GM12878 (cell line): ENCODE measurements at regions not wholly inside any gene's neighbourhood (a gene's known extent, or its start where the extent isn't known, plus 50 kb on each side); places are given as distances from the start of the nearest gene placed in this dataset.

Experiments
- ATAC-seq: fragments of 200-7000 bp; cut with Tn5 transposase; 3 replicates; pipeline ENCODE4 v1.9.1; 2020; ENCODE audit warnings: mild to moderate bottlenecking, moderate library complexity
- BruUV-seq: library from RNA; stranded (reverse); fragments of 400-500 nt; replicated peaks from 2 replicates; lab custom pipeline; 2021; lab: Mats Ljungman, UMichigan
- CTCF ChIA-PET: fragments of 300-600 bp; sonication (Branson Sonifier 250); formaldehyde crosslinking; extraction: SDS; loops from one replicate; lab custom pipeline; 2021; ENCODE audit warnings: inconsistent platforms; lab: Yijun Ruan, JAX
- POLR2A ChIA-PET: fragments of 350-600 bp; formaldehyde crosslinking; extraction: SDS; loops from one replicate; lab custom pipeline; 2021; ENCODE audit warnings: inconsistent platforms; lab: Charles Lee
- RAD21 ChIA-PET: fragments of 300-600 bp; sonication (Branson Sonifier 250); formaldehyde crosslinking; loops from one replicate; lab custom pipeline; 2023; ENCODE audit warnings: antibody characterized with exemption; ENCODE audit not compliant: unreplicated experiment; lab: Charles Lee
- SMC1A ChIA-PET: fragments of 300-600 bp; sonication (Branson Sonifier 250); formaldehyde crosslinking; loops from one replicate; lab custom pipeline; 2023; ENCODE audit not compliant: unreplicated experiment, uncharacterized antibody; lab: Charles Lee
- DNase-seq: peaks from one replicate; pipeline ENCODE4 v3.0.0-alpha.2; 2011; ENCODE audit warnings: low read depth, low spot score
- FAIRE-seq: peaks from 3 replicates; lab custom pipeline; 2011; peaks lifted over from hg19 to GRCh38; lab: Jason Lieb, UNC
- H2AFZ ChIP-seq: 2 replicates; pipeline ENCODE4 v1.6.0; 2011; ENCODE audit warnings: low read depth, low read length, control low read depth; ENCODE audit not compliant: control insufficient read depth
- H3K27ac ChIP-seq: 2 replicates; pipeline ENCODE4 v1.5.1; 2011; ENCODE audit warnings: control low read depth; ENCODE audit not compliant: control insufficient read depth, insufficient read depth
- H3K27me3 ChIP-seq, 2 experiments: replicated peaks in 1 of 2; 2 replicates each; pipeline versions ENCODE4 v1.6.0 to v1.6.1; 2011; ENCODE audit warnings: low read length in 1 of 2; ENCODE audit not compliant: control insufficient read depth in 2 of 2, insufficient read depth in 2 of 2
- H3K36me3 ChIP-seq, 2 experiments: 2 replicates each; pipeline ENCODE4 v1.5.1; 2011; ENCODE audit warnings: low read length in 1 of 2; ENCODE audit not compliant: control insufficient read depth in 2 of 2, insufficient read depth in 2 of 2
- H3K4me1 ChIP-seq: 2 replicates; pipeline ENCODE4 v1.6.1; 2011; ENCODE audit warnings: mild to moderate bottlenecking, low read length, moderate library complexity, mixed read lengths; ENCODE audit not compliant: control insufficient read depth, insufficient read depth
- H3K4me2 ChIP-seq: 2 replicates; pipeline ENCODE4 v1.6.0; 2011; ENCODE audit warnings: control low read depth; ENCODE audit not compliant: control insufficient read depth, insufficient read depth
- H3K4me3 ChIP-seq: fragments of 200-600 bp; sonication (generic); 2 replicates; pipeline ENCODE4 v1.5.1; 2016
- H3K79me2 ChIP-seq: 2 replicates; pipeline ENCODE4 v1.6.0; 2011; ENCODE audit warnings: low read length; ENCODE audit not compliant: control insufficient read depth, insufficient read depth
- H3K9ac ChIP-seq: 2 replicates; pipeline ENCODE4 v1.8.0; 2011; ENCODE audit warnings: low read length, control low read depth, mixed read lengths; ENCODE audit not compliant: control insufficient read depth, insufficient read depth
- H3K9me3 ChIP-seq: replicated peaks from 3 replicates; pipeline ENCODE4 v1.5.1; 2011; ENCODE audit warnings: mild to moderate bottlenecking, low read length; ENCODE audit not compliant: control insufficient read depth, insufficient read depth
- H4K20me1 ChIP-seq: 2 replicates; pipeline ENCODE4 v1.6.0; 2011; ENCODE audit not compliant: control insufficient read depth, insufficient read depth
- ATF2 ChIP-seq: IDR thresholded peaks from 2 replicates; pipeline ENCODE4 v1.6.1; 2012; ENCODE audit warnings: low read length, inconsistent platforms
- JUND ChIP-seq: IDR thresholded peaks from 2 replicates; pipeline ENCODE4 v1.6.1; 2012; ENCODE audit warnings: low read depth, mild to moderate bottlenecking, low read length, improper control_type of control experiment, moderate library complexity
- MTA3 ChIP-seq: IDR thresholded peaks from 2 replicates; pipeline ENCODE4 v1.6.1; 2012; ENCODE audit warnings: low read length, inconsistent platforms, borderline replicate concordance
- SP1 ChIP-seq: IDR thresholded peaks from one replicate; pipeline ENCODE4 v1.6.1; 2011; ENCODE audit warnings: low read depth, low read length
- WRNIP1 ChIP-seq: IDR thresholded peaks from 2 replicates; pipeline ENCODE4 v1.6.1; 2011; ENCODE audit warnings: low read depth, low read length, improper control_type of control experiment, borderline replicate concordance
- WGBS: methylation state at CpG from one replicate; pipeline ENCODE4 v1.1.6; 2016; ENCODE audit warnings: low lambda C conversion rate; ENCODE audit not compliant: insufficient replicate concordance, insufficient coverage; ENCODE audit errors: missing lambda C conversion rate; 5-methylcytosine and 5-hydroxymethylcytosine counted together
- in situ Hi-C: fragments of 300-500 bp; cut with MboI; formaldehyde crosslinking; loops from 9 replicates; pipeline ENCODE4 v1.14.3; 2018; ENCODE audit warnings: mixed read lengths
- intact Hi-C: fragments of 100-400 bp; cut with micrococcal nuclease; formaldehyde crosslinking; loops from one replicate; pipeline ENCODE4 v1.14.2; 2022; ENCODE audit not compliant: unreplicated experiment
- TF ChIP-seq, protein P1 (sequence below): IDR thresholded peaks from 2 replicates; pipeline ENCODE4 v1.6.1; 2012; ENCODE audit warnings: low read depth, low read length, improper control_type of control experiment

- DNase-seq (no peak), FAIRE-seq (no peak), ATAC-seq (no peak)
- Histone ChIP-seq H3K4me3 (no peak overlapping the region), H3K27ac (no peak overlapping the region), H3K9ac (no peak overlapping the region), H2AFZ (no peak overlapping the region), H3K4me2 (no peak overlapping the region), H3K79me2 (no peaks in the 10 kb centered on the region), H3K4me1 (no peaks in the 10 kb centered on the region), H3K36me3 (no peaks in the 10 kb centered on the region), H3K27me3 (no peaks in the 10 kb centered on the region; a peak in 3 of 4 replicates), H4K20me1 (no peaks in the 10 kb centered on the region), H3K9me3 (no peaks in the 10 kb centered on the region)
- TF ChIP-seq JUND (no peak), MTA3 (no peak), ATF2 (no peak), SP1 (no peak), WRNIP1 (no peak)
- TF ChIP-seq, protein P1, sequence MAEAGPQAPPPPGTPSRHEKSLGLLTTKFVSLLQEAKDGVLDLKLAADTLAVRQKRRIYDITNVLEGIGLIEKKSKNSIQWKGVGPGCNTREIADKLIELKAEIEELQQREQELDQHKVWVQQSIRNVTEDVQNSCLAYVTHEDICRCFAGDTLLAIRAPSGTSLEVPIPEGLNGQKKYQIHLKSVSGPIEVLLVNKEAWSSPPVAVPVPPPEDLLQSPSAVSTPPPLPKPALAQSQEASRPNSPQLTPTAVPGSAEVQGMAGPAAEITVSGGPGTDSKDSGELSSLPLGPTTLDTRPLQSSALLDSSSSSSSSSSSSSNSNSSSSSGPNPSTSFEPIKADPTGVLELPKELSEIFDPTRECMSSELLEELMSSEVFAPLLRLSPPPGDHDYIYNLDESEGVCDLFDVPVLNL, result no peak
- no TSS peak for BruUV-seq
- ChIA-PET SMC1A (no interaction called here), POLR2A (no interaction called here), RAD21 (no interaction called here), CTCF (no interaction called here)
- WGBS, result 0% methylated on average over 1 of the region's 1 CpG
- intact Hi-C loops, result no loop called here
- in situ Hi-C loops, result no loop called here
Measured at GRCh38 chr22:27084130-27084529, 426.7 kb downstream of the MIAT start.
